Sigmoid colon (tissue), 4 donors: ENCODE measurements at regions not wholly inside any gene's neighbourhood (a gene's known extent, or its start where the extent isn't known, plus 50 kb on each side); places are given as distances from the start of the nearest gene placed in this dataset.

ENCODE experiments used
- CTCF ChIP-seq, 4 experiments: fragments of 450-650 bp in 3 of 4; fragments of 200-600 bp in 1 of 4; IDR thresholded peaks; one replicate each; pipeline ENCODE4 v1.5.1; 2016 to 2019; ENCODE audit warnings: antibody characterized with exemption in 4 of 4, mild to moderate bottlenecking in 3 of 4, moderate library complexity in 2 of 4
- POLR2AphosphoS5 ChIP-seq, 4 donors: sonication (generic); formaldehyde crosslinking; IDR thresholded peaks; one replicate each; pipeline ENCODE4 v1.6.1; 2017; ENCODE audit warnings: antibody characterized with exemption in 4 of 4

- TF ChIP-seq POLR2AphosphoS5 (IDR thresholded peaks at IDR 0.05) (no peak), CTCF (IDR thresholded peaks at IDR 0.05) (no peak)
Observed at GRCh38 chr20:4578375-4578774, 107.9 kb upstream of the PRNP start.
